Fibroblast of lung (primary cell): ENCODE measurements at regions not wholly inside any gene's neighbourhood (a gene's known extent, or its start where the extent isn't known, plus 50 kb on each side); places are given as distances from the start of the nearest gene placed in this dataset.

ENCODE experiments used
- DNase-seq, 2 donors: peaks; one replicate each; pipeline versions ENCODE4 v3.0.0 to v3.0.0-alpha.2; 2010; ENCODE audit warnings: low read depth in 2 of 2
- H2AFZ ChIP-seq: 2 replicates; pipeline ENCODE4 v1.5.1; 2012; ENCODE audit warnings: low read length, control low read depth, inconsistent platforms
- H3K27ac ChIP-seq: 2 replicates; pipeline ENCODE4 v1.5.1; 2011; ENCODE audit warnings: low read length, control low read depth; ENCODE audit not compliant: insufficient read depth
- H3K27me3 ChIP-seq: 2 replicates; pipeline ENCODE4 v1.5.1; 2011; ENCODE audit warnings: mild to moderate bottlenecking, low read length; ENCODE audit not compliant: control insufficient read depth, insufficient read depth
- H3K36me3 ChIP-seq: 2 replicates; pipeline ENCODE4 v1.5.1; 2011; ENCODE audit warnings: low read length; ENCODE audit not compliant: control insufficient read depth, insufficient read depth
- H3K4me1 ChIP-seq: 2 replicates; pipeline ENCODE4 v1.5.1; 2011; ENCODE audit warnings: low read length; ENCODE audit not compliant: control insufficient read depth, insufficient read depth; ENCODE audit errors: extremely low read depth
- H3K4me2 ChIP-seq: 2 replicates; pipeline ENCODE4 v1.5.1; 2011; ENCODE audit warnings: low read length, control low read depth; ENCODE audit not compliant: insufficient read depth; ENCODE audit errors: extremely low read depth
- H3K4me3 ChIP-seq, 4 experiments: fragments of 200-600 bp in 1 of 4; sonication (generic) in 1 of 4; replicated peaks in 1 of 4; 2 replicates each; pipeline ENCODE4 v1.5.1; 2011 to 2016; ENCODE audit warnings: low read length in 4 of 4, low read depth in 3 of 4, mild to moderate bottlenecking in 3 of 4, control low read depth in 2 of 4, inconsistent platforms in 1 of 4, mixed read lengths in 1 of 4; ENCODE audit not compliant: insufficient read depth in 1 of 4; ENCODE audit errors: control extremely low read depth in 1 of 4
- H3K79me2 ChIP-seq: 2 replicates; pipeline ENCODE4 v1.5.1; 2012; ENCODE audit warnings: mild to moderate bottlenecking, low read length, inconsistent platforms; ENCODE audit not compliant: control insufficient read depth, insufficient read depth
- H3K9ac ChIP-seq: 2 replicates; pipeline ENCODE4 v1.5.1; 2011; ENCODE audit warnings: mild to moderate bottlenecking, low read length, control low read depth; ENCODE audit not compliant: insufficient read depth
- H3K9me3 ChIP-seq: 2 replicates; pipeline ENCODE4 v1.5.1; 2012; ENCODE audit warnings: low read depth, low read length; ENCODE audit not compliant: control insufficient read depth, insufficient read depth
- H4K20me1 ChIP-seq: 2 replicates; pipeline ENCODE4 v1.5.1; 2011; ENCODE audit warnings: low read length; ENCODE audit not compliant: control insufficient read depth, insufficient read depth; ENCODE audit errors: extremely low read depth
- EZH2 ChIP-seq: IDR thresholded peaks from 2 replicates; pipeline ENCODE4 v1.5.1; 2012; ENCODE audit warnings: low read length, control low read depth, mild to moderate bottlenecking; ENCODE audit errors: missing control alignments
- TF ChIP-seq, protein P1 (sequence below), 2 donors: IDR thresholded peaks in 1 of 2; conservative IDR thresholded peaks in 1 of 2; 1 replicate in 1 of 2; 2 replicates in 1 of 2; pipeline ENCODE4 v1.5.1; 2011 to 2012; ENCODE audit warnings: low read length in 2 of 2, control low read depth in 1 of 2, inconsistent platforms in 1 of 2, low read depth in 1 of 2, mild to moderate bottlenecking in 1 of 2

- Histone ChIP-seq H3K4me2 (no peak overlapping the region), H3K27me3 (no peaks in the 10 kb centered on the region), H3K79me2 (no peaks in the 10 kb centered on the region), H3K4me3 (no peak overlapping the region), H3K9me3 (no peaks in the 10 kb centered on the region), H3K4me1 (no peaks in the 10 kb centered on the region), H4K20me1 (no peaks in the 10 kb centered on the region), H3K27ac (no peak overlapping the region), H3K36me3 (no peaks in the 10 kb centered on the region), H3K9ac (no peak overlapping the region), H2AFZ (no peak overlapping the region)
- TF ChIP-seq, protein P1, sequence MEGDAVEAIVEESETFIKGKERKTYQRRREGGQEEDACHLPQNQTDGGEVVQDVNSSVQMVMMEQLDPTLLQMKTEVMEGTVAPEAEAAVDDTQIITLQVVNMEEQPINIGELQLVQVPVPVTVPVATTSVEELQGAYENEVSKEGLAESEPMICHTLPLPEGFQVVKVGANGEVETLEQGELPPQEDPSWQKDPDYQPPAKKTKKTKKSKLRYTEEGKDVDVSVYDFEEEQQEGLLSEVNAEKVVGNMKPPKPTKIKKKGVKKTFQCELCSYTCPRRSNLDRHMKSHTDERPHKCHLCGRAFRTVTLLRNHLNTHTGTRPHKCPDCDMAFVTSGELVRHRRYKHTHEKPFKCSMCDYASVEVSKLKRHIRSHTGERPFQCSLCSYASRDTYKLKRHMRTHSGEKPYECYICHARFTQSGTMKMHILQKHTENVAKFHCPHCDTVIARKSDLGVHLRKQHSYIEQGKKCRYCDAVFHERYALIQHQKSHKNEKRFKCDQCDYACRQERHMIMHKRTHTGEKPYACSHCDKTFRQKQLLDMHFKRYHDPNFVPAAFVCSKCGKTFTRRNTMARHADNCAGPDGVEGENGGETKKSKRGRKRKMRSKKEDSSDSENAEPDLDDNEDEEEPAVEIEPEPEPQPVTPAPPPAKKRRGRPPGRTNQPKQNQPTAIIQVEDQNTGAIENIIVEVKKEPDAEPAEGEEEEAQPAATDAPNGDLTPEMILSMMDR (conservative IDR thresholded peaks at IDR 0.05 in 1 of 2, IDR thresholded peaks at IDR 0.05 in 1 of 2; ENCODE audit: low read depth in 1 of 2, low read length in 2 of 2), result no peak
- TF ChIP-seq EZH2, result no peak
- peak in 1 of 2 donors; percentile 37 for DNase-seq
Measured at GRCh38 chr7:51611937-51612336, 295.3 kb upstream of the COBL start.

DNA sequence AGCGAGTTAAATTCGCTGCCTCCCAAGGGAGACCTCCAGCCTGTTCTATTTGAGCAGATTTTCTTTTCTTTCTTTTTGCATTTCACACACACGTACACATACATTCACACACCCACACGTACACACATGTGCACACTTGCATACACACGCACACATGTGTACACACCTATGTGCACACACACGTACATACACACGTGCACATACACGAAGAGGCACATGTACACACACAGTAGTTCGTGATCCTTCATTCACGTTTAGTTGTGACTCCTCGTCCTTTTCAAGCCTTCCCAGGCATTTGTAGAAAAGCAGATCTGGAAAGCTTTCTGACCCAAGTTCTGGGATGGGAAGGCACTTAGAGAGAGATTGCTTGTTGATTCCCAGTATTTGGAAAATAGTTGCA is 290.8 kb upstream of the COBL start:
- H3K9ac ChIP-seq, result no peak overlapping the region
- no peaks in the 10 kb centered on the region for H3K9me3 ChIP-seq
- H2AFZ ChIP-seq, result no peak overlapping the region
- no peak overlapping the region for H3K4me3 ChIP-seq
- no peaks in the 10 kb centered on the region for H3K27me3 ChIP-seq
- no peaks in the 10 kb centered on the region for H4K20me1 ChIP-seq
- no peak for DNase-seq
- no peaks in the 10 kb centered on the region for H3K79me2 ChIP-seq
- no peaks in the 10 kb centered on the region for H3K36me3 ChIP-seq
- TF ChIP-seq EZH2, result no peak
- TF ChIP-seq, protein P1 (conservative IDR thresholded peaks at IDR 0.05 in 1 of 2, IDR thresholded peaks at IDR 0.05 in 1 of 2; ENCODE audit: low read depth in 1 of 2, low read length in 2 of 2), result no peak
- H3K27ac ChIP-seq, result no peak overlapping the region
- no peaks in the 10 kb centered on the region for H3K4me1 ChIP-seq
- no peak overlapping the region for H3K4me2 ChIP-seq

DNA sequence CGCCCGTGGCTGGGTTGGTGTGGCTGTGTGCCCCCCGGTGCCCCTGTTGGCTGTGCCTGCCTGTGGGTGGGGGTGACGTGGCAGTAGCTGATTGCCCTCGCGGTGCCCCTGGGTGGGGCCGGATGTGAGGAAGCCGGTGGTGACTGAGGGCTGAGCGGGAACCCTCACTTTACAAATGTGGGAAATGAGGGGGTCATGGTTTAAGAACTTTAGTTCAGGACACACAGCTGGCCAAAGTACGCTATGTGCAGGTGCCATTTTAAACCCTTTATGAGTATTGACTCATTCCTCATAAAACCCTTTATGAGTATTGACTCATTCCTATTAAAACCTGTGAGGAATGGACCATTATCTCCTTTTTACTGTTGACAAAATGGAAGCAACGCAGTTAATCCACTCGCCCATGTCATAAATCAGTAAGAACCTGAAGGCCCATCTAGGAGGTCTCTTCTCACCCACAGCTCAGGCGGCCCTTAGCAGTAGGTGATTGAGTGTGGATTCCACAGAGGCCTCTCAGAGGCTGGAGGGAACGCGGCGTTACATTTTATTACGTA is 290.1 kb upstream of the COBL start:
- H3K79me2 ChIP-seq, result no peaks in the 10 kb centered on the region
- DNase-seq, result no peak
- H3K4me3 ChIP-seq, result no peak overlapping the region
- no peaks in the 10 kb centered on the region for H4K20me1 ChIP-seq
- no peak overlapping the region for H2AFZ ChIP-seq
- no peak overlapping the region for H3K9ac ChIP-seq
- no peaks in the 10 kb centered on the region for H3K27me3 ChIP-seq
- H3K9me3 ChIP-seq, result no peaks in the 10 kb centered on the region
- H3K36me3 ChIP-seq, result no peaks in the 10 kb centered on the region
- no peaks in the 10 kb centered on the region for H3K4me1 ChIP-seq
- no peak overlapping the region for H3K4me2 ChIP-seq
- H3K27ac ChIP-seq, result no peak overlapping the region
- no peak for TF ChIP-seq EZH2
- TF ChIP-seq, protein P1 (conservative IDR thresholded peaks at IDR 0.05 in 1 of 2, IDR thresholded peaks at IDR 0.05 in 1 of 2; ENCODE audit: low read depth in 1 of 2, low read length in 2 of 2), result no peak
